NCI-H748 treated with DMSO at 0.1 percent for 48 hours (cell line): ENCODE measurements at regions not wholly inside any gene's neighbourhood (a gene's known extent, or its start where the extent isn't known, plus 50 kb on each side); places are given as distances from the start of the nearest gene placed in this dataset.

Experiments
- DNase-seq: peaks from one replicate; lab custom pipeline; 2025; lab: John Stamatoyannopoulos, UW

GRCh38 chr10:117673230-117674010 lies 130.9 kb downstream of the EMX2 start:
- DNase-seq: no peak

GRCh38 chr10:117674201-117674600 lies 131.7 kb downstream of the EMX2 start:
- DNase-seq: no peak

GRCh38 chr10:117674646-117675045 lies 132.1 kb downstream of the EMX2 start:
- no peak for DNase-seq

GRCh38 chr10:117675514-117676055 lies 133.0 kb downstream of the EMX2 start:
- DNase-seq: no peak

GRCh38 chr10:117677239-117677638 lies 134.7 kb downstream of the EMX2 start:
- no peak for DNase-seq

GRCh38 chr10:117677890-117678500 lies 135.4 kb downstream of the EMX2 start:
- no peak for DNase-seq

- no peak for DNase-seq
Observed at GRCh38 chr10:117680601-117681000, 138.1 kb downstream of the EMX2 start.

GRCh38 chr10:117681104-117681503 lies 138.6 kb downstream of the EMX2 start:
- no peak for DNase-seq

- DNase-seq: no peak
Observed at GRCh38 chr10:117684046-117684610, 141.6 kb downstream of the EMX2 start.

- DNase-seq: no peak
Observed at GRCh38 chr10:117684672-117685211, 142.2 kb downstream of the EMX2 start.

GRCh38 chr10:117685431-117685830 lies 142.9 kb downstream of the EMX2 start:
- no peak for DNase-seq

GRCh38 chr10:117686606-117687005 lies 144.1 kb downstream of the EMX2 start:
- no peak for DNase-seq

GRCh38 chr10:117688358-117688757 lies 145.8 kb downstream of the EMX2 start:
- no peak for DNase-seq

- DNase-seq: no peak
Observed at GRCh38 chr10:117689566-117689965, 147.0 kb downstream of the EMX2 start.

GRCh38 chr10:117690359-117690758 lies 147.8 kb downstream of the EMX2 start:
- DNase-seq: no peak

GRCh38 chr10:117694190-117694589 lies 151.6 kb downstream of the EMX2 start:
- DNase-seq: no peak

- DNase-seq: no peak
Observed at GRCh38 chr10:117697402-117697801, 154.9 kb downstream of the EMX2 start.

- DNase-seq: no peak
Observed at GRCh38 chr10:117698809-117699208, 156.3 kb downstream of the EMX2 start.

GRCh38 chr10:117699436-117700075 lies 157.0 kb downstream of the EMX2 start:
- no peak for DNase-seq

GRCh38 chr10:117710181-117710798 lies 167.7 kb downstream of the EMX2 start:
- DNase-seq: no peak

- no peak for DNase-seq
Observed at GRCh38 chr10:117716889-117717288, 174.3 kb downstream of the EMX2 start.
